ENCODE measurements at regions not wholly inside any gene's neighbourhood (a gene's known extent, or its start where the extent isn't known, plus 50 kb on each side); places are given as distances from the start of the nearest gene placed in this dataset.

DNA sequence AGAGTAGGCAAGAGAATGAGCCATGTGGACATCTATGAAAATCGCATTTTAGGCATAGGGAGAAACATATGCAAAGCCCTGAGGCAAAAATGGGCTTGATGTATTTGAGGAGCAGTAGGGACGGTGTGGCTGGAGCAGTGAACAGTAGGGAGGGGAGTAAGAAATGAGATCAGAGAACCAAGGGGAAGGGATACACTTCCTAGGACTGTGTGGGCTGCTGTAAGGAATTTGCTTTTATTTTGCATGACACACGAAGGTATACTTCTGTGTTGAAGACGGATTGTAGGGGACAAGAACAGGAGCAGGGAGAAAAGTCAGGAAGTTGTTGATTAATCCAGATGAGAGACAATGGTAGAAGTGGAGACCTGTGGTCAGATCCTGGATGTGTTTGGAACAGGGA lies 572.1 kb downstream of the JRKL start:
- no peak for TF ChIP-seq CHD1 (IDR thresholded peaks at IDR 0.05; ENCODE audit: low read depth, low read length)
- no peak for TF ChIP-seq MAFK (IDR thresholded peaks at IDR 0.05; ENCODE audit: low read depth, low read length)
- TF ChIP-seq, protein P1, sequence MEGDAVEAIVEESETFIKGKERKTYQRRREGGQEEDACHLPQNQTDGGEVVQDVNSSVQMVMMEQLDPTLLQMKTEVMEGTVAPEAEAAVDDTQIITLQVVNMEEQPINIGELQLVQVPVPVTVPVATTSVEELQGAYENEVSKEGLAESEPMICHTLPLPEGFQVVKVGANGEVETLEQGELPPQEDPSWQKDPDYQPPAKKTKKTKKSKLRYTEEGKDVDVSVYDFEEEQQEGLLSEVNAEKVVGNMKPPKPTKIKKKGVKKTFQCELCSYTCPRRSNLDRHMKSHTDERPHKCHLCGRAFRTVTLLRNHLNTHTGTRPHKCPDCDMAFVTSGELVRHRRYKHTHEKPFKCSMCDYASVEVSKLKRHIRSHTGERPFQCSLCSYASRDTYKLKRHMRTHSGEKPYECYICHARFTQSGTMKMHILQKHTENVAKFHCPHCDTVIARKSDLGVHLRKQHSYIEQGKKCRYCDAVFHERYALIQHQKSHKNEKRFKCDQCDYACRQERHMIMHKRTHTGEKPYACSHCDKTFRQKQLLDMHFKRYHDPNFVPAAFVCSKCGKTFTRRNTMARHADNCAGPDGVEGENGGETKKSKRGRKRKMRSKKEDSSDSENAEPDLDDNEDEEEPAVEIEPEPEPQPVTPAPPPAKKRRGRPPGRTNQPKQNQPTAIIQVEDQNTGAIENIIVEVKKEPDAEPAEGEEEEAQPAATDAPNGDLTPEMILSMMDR (conservative IDR thresholded peaks at IDR 0.05; ENCODE audit: low read depth, low read length) = no peak
- no peak for TF ChIP-seq POLR2A (IDR thresholded peaks at IDR 0.05; ENCODE audit: low read depth, low read length)
- no peak for TF ChIP-seq RAD21 (IDR thresholded peaks at IDR 0.05; ENCODE audit: low read length)
- TF ChIP-seq CEBPB (IDR thresholded peaks at IDR 0.05; ENCODE audit: low read depth, low read length) = no peak

Data from IMR-90 (cell line).